Cerebellar nuclear complex (tissue), 1 donor: ENCODE measurements at regions not wholly inside any gene's neighbourhood (a gene's known extent, or its start where the extent isn't known, plus 50 kb on each side); places are given as distances from the start of the nearest gene placed in this dataset.
A peak's percentile ranks its signal among the peaks of the same experiment; 100 is the strongest.
"Not testable (repeated sequence)": the region's sequence is repeated elsewhere in the genome, so short reads cannot be mapped to it uniquely, and the experiment has no call there.

Experiments
- DNase-seq, 2 experiments: peaks; one replicate each; lab custom pipeline; 2025; lab: John Stamatoyannopoulos, UW

DNA sequence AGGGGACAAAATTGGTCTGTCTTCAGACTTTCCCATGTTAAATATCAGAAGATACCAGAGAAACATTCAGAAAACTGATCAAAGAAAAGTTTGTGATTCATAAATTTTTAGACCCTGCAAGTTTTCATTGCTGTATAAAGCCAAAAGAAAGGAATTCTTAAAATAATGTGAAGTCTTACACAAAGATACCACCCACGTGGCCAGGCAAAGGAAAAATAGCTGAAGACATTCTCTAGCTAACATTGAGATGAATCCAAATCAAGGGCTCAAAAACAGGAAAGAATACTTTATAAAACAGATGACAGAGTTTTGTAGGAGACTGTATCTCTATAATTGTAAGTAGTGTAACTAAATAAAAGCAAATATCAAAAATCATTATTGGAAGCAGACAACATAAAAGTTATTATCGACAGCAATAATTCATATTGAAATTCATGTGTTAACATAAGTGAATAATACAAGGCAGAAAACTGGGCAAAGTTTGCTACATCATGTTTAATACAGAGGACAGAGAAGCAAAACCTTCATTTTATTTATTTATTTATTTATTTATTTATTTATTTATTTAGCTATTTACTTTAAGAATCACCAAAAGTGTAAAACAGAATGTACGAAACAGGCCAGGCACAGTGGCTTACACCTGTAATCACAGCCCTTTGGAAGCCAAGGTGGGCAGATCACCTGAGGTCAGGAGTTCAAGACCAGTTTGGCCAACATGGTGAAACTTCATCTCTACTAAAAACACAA is 204.6 kb upstream of the SLIT2 start:
- DNase-seq = no peak

DNA sequence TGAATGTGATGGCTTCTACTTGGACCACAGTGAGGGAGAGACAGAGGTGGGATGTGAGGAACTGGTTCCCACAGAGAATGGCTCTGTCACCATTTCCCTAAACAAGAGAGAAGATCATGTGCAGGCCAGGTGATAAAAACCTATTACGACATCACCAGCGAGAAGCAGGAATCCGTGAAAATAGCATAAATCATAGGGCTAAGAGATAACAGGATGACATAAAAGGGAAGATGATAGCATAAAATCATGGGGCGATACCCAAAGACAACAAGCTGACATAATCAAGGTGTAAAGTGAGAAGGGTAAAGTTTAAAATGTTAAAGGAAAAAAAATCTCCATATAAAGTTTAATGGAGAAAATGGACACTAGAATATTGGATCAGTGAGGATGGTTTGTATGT is 205.5 kb upstream of the SLIT2 start:
- DNase-seq = no peak

GRCh38 chr4:20044966-20045365 is 206.7 kb upstream of the SLIT2 start:
- no peak for DNase-seq

- no peak for DNase-seq
These were observed 207.2 kb upstream of the SLIT2 start for GRCh38 chr4:20044502-20044911.

GRCh38 chr4:20043991-20044390 is 207.7 kb upstream of the SLIT2 start:
- DNase-seq = no peak

- DNase-seq = no peak
These were observed 208.9 kb upstream of the SLIT2 start for GRCh38 chr4:20042769-20043168.

DNA sequence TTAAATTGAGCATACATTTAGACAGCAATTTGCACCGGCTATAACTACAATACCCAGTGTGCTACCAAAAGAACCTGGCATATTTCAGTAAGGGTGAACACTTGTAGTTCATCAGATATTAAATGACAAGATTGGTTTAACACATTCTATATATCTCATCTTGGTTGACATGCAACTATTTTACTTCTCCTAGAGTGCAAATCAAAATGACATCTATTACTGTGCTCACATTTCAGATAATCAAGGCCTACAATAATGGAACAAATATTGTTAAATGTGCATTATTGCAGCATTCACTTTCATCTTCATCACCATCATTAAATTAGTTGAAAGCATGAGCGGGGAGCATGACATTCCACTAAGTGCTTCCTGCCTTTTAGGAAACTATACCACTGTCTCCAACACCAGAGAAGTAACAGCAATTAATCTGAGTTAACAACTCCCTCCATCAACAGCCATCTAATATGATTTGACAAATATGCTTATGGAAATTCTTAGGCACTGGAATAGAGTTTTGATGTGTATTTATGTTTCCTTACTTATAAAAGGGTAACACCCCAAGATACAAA is 209.8 kb upstream of the SLIT2 start:
- DNase-seq = no peak

DNA sequence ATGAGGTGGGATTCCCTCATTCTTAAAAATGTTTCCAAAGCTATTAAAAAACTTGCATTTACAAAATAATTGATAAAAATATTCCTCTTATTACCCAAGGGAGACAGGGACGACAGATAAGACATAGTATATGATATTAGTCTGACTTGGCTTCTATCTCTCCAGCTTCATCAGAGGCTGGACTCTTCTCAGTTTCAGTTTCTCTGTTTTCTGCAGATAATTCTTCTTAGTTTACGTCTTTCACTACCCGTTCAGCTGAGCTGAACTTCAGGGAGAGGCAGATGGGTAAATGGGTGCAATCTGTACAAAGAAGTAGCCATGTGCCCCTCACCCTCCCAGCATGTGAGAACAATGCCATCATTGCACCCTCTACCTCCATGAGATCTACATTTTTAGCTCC is 214.0 kb upstream of the SLIT2 start:
- no peak for DNase-seq

DNA sequence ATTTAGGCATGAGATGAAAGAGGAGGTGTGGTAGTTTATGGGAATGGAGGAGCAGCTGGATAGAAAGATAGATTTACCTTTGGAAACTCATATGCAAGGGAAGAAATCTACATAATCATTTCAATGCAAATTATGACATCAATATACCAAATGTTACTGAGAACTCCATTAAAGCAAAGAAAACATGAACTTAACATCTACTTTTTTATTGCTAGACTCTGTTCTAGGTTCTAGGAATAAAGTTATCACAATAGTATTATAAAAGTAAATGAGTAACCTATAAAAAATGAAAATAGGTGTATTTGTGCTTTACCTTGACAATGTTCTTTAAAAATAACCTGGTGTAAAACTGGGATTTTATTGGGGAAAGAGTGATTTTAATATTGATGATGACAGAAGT is 221.6 kb upstream of the SLIT2 start:
- no peak for DNase-seq

- no peak for DNase-seq
These were observed 223.1 kb upstream of the SLIT2 start for GRCh38 chr4:20028645-20029044.

DNA sequence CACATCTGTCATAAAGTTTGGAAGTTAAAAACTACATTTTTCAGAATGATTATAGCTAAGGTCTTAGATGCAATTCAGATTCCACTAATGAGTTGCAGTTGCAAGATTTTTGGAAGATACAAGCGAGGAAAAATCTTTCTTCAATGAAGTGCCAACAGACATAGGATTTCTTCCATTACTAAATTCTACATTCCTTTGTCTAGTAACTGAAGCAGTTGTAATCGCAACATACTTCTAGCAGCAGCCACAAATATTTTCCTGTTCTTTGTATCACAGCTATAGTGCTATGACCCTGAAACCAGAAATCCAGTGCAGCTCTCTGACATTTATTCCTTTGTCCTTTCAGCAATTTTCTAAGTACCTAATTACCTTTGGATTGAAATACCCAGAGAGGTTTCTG is 225.2 kb upstream of the SLIT2 start:
- no peak for DNase-seq

DNA sequence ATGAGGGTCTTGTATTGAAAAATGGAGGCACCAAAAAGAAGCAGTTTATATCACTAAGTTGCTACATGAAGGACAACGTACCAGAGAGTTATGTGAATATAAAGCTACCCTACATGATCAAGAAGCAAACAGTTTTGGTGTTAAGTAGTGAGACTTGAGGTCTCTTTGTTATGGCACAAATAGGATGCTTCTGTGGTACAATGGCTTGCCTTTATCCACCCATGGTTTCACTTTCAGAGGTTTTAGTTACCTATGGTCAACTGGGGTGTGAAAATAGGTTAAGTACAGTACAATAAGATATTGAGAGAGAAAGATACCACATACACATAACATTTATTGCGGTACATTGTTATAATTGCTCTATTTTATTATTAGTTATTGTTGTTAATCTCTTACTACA is 229.2 kb upstream of the SLIT2 start:
- DNase-seq = no peak

GRCh38 chr4:20020056-20020455 is 231.6 kb upstream of the SLIT2 start:
- no peak for DNase-seq

GRCh38 chr4:20019310-20020015 is 232.2 kb upstream of the SLIT2 start:
- no peak for DNase-seq

GRCh38 chr4:20017777-20018115 is 234.0 kb upstream of the SLIT2 start:
- no peak for DNase-seq

DNA sequence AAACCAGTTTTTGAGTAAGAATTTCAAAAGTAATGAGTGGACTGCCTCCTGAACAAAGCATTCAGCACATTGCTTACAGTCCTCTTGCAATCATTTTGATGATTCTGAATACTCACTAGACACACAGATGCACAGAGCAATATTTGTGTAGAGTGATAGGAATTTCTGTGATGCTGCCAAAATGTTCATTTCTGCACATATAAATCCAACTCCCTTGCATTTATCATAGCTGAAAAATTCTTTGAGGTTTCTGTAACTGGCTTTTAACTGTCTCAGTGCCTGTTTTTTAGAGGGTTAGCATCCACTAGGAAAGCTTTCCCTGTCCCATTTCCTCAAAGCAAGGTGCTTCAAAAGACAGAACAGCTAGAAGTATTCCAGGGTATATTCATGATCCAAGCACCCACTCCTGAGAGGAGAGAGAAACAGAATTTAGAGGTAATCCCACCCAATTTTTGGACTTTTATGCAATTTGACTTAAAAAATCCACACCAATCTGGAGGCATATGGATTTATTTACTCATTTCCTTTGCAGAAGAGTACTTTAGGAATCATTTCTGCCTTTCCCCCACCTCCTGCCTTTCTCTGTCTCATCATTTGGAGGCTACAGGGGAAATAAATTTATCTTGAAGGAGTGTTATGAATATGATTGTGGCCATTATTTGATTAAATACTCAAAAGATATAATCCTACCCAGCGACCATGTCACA is 234.5 kb upstream of the SLIT2 start:
- DNase-seq = no peak

DNA sequence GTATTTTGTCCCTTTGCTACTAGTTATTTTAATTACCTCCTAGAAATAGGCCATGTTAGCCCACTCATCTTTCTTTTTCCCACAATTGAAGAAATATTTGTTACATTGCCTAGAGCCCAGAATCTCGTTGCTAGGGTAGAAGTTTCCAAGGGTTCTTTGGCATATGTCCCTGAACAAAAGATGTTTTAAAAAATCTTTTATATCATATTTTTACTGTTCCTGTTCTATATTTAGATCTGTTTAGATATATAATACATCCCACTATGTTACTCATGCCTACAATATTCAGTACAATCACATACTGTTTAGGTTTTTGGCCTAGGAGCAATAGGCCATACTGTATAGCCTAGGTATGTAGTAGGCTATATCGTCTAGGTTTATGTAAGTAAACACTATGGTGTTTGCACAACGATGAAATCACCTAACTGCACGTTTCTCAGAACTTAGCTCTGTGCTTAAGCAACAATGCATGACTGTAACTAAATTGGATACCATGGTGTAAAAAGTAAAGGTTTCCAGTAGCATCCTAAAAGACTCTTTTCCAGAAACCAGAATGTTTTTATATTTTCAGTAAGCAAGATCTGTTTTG is 236.0 kb upstream of the SLIT2 start:
- no peak for DNase-seq

DNA sequence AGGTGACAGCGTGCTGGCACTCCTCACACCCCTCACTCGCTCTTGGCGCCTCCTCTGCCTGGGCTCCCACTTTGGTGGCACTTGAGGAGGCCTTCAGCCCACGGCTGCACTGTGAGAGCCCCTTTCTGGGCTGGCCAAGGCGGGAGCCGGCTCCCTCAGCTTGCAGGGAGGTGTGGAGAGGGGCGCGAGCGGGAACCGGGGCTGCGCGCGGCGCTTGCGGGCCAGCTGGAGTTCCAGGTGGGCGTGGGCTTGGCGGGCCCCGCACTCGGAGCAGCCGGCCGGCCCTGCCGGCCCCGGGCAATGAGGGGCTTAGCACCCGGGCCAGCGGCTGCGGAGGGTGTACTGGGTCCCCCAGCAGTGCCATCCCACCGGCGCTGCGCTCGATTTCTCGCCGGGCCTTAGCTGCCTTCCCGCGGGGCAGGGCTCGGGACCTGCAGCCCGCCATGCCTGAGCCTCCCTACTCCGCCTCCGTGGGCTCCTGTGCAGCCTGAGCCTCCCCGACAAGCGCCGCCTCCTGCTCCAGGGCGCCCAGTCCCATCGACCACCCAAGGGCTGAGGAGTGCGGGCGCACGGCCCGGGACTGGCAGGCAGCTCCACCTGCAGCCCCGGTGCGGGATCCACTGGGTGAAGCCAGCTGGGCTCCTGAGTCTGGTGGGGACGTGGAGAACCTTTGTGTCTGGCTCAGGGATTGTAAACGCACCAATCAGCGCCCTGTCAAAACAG is 247.7 kb upstream of the SLIT2 start:
- not testable (repeated sequence) for DNase-seq

DNA sequence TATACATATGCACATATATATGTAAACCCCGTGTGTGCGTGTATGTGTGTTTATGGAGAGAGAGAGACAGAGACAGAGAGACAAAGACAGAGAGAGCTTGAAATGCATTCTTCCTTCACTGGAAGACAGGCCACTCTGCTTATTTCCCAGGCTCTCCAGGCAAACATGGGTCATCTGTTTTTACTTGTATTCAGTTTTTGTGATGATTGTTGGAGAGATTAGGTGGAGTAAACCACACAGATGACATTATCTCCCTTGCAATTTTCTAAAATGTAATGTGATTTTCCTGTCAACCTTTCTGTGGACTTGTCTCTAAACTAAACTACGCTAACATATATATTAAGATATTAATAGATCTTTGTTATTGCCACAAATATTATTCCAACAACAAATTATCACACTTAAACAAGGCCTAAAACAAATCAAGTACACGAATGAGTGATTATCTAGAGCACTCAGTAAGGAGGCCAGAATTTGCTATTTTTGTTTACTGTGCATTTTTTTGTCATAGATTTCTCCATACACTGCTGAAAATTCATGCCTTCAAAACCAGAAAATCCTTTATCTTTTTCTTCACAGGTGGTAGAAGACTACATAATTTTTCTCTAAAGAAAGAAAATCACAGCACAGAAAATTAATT is 251.8 kb upstream of the SLIT2 start:
- DNase-seq = peak in 1 of 2 experiments; percentile 54

- DNase-seq = peak in 1 of 2 experiments; percentile 44
These were observed 252.4 kb upstream of the SLIT2 start for GRCh38 chr4:19999276-19999675.

DNA sequence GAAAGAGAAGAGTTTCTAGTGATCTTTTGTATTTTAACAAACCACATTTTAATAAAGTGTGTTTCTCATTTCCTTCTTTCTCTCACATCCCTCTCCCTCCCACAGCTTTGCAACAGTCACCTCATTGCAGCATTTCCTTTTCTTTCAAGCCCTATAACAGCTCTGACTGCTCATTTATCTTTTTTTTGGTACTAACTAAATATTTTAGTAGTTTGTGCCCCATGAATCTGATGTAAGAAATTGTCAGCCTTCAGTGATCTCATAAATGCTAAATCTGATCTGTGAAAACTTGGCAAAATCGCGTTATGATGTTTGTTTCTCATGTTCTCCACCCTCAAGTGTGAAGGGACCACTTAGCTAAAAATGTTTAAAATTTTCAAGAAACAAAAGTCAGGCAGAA is 258.5 kb upstream of the SLIT2 start:
- DNase-seq = no peak
